Upper lobe of left lung (tissue), 4 donors: ENCODE measurements at regions not wholly inside any gene's neighbourhood (a gene's known extent, or its start where the extent isn't known, plus 50 kb on each side); places are given as distances from the start of the nearest gene placed in this dataset.

ENCODE experiments used
- CTCF ChIP-seq, 6 experiments: fragments of 450-650 bp in 4 of 6; fragments of 200-600 bp in 2 of 6; sonication (generic) in 2 of 6; IDR thresholded peaks; one replicate each; pipeline ENCODE4 v1.5.1; 2016 to 2019; ENCODE audit warnings: antibody characterized with exemption in 6 of 6
- POLR2A ChIP-seq, 4 donors: fragments of 450-650 bp; IDR thresholded peaks; one replicate each; pipeline ENCODE4 v1.5.1; 2016 to 2017; ENCODE audit warnings: antibody characterized with exemption in 4 of 4, mild to moderate bottlenecking in 2 of 4

- TF ChIP-seq CTCF (IDR thresholded peaks at IDR 0.05), result no peak
- TF ChIP-seq POLR2A (IDR thresholded peaks at IDR 0.05), result no peak
Measured at GRCh38 chr1:81712425-81712824, 88.3 kb upstream of the ADGRL2 start.
